ENCODE measurements at regions not wholly inside any gene's neighbourhood (a gene's known extent, or its start where the extent isn't known, plus 50 kb on each side); places are given as distances from the start of the nearest gene placed in this dataset.
"Not testable (repeated sequence)": the region's sequence is repeated elsewhere in the genome, so short reads cannot be mapped to it uniquely, and the experiment has no call there.

- DNase-seq: not testable (repeated sequence)
These were observed 116.1 kb upstream of the GJE1 start for GRCh38 chr6:142016666-142017065.

DNA sequence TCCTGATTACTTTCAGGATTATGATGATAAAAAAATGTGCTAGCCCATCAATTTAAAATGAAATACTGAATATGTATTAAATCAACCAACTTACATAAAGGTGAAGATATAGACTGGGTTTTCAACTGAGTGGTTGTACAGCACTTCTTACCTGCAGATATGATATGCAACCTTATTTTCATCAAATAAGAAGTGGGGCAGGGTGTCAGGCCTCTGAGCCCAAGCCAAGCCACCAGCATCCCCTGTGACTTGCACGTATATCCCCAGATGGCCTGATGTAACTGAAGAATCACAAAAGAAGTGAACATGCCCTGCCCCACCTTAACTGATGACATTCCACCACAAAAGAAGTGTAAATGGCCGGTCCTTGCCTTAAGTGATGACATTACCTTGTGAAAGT is 117.3 kb upstream of the GJE1 start:
- DNase-seq: not testable (repeated sequence)

DNA sequence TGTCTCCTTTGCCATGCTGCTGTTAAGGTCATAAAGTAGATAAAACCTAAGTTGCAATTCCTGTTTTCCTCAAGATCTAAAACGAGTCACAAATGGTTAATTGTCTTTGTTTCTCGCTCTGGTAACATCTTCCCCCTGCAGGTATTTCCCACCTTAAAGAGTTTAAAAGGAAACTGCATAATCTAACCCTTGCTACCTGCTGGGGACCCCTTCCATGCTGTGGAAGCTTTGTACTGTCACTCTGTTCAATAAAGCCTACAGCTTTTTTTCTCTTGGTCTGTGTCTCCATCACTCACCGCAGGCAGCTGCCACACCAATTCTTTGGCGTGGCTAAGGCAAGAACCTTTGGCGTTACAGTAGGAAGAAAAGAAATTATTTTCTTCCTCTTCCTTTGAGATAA is 117.7 kb upstream of the GJE1 start:
- no peak for DNase-seq

- no peak for DNase-seq
These were observed 118.2 kb upstream of the GJE1 start for GRCh38 chr6:142014515-142014914.

DNA sequence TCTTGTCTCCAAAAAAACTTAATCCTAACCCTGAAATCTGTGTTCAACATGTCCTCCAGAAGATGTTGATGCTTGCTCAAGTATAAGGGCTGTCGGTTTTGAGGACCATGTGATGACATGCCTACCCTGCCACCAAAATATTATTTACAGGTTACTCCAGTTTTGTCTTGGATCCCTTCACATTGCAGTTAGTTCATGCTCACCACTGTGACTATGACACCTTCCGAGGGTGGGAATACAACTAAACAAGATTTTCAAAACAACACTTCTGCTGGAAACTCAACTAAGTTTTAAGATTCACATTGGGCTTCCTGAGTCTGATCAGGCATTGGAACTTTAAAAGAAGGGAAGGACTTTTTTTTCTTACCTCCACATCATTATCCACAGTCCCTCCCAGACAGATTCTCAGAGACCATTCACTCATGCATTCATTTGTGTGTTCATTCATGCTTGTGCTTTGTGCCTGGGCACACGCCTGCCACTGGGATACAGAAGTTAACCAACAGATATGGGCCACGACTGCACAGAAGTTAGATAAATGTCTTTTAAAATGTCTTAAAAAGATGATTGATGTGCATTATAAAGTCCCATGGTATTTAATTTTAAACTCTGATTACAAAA is 118.7 kb upstream of the GJE1 start:
- no peak for DNase-seq

- no peak for DNase-seq
These were observed 119.4 kb upstream of the GJE1 start for GRCh38 chr6:142013287-142013686.

DNA sequence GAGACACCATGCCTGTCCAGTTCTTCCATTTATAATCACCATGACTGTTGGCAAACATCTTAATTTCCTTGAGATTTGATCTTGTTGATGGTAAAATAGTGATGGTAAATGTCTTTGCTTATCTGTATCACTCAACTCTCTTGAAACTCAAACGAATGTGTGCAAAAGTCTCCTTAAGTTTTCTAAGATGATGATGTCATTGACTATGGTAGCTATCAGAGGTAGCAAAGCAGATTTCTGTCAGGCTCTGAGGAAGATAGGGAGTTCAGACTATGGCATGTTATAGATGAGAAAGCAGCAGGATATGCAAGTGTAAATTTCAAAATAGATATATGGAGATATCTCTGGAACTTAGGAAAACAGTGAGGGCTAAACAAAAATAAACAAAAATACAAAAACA is 121.0 kb upstream of the GJE1 start:
- no peak for DNase-seq

DNA sequence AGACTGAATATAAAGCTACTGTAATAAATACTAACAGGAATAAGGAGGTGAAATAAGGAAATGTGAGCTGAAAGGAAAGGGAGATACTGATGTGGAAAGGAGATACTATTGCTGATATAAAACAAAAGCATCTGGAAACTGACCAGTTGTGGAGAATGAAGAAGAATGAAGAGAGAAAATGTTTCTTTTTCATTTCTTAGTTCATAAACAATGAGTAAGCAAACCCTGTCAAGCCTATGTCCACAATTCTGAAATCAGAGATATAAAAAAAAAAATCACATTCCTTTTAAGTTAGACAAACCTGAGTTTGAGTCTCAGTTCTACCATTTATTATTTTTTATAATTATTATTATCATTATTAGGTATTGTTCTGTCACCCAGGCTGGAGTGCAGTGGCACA is 121.6 kb upstream of the GJE1 start:
- no peak for DNase-seq

DNA sequence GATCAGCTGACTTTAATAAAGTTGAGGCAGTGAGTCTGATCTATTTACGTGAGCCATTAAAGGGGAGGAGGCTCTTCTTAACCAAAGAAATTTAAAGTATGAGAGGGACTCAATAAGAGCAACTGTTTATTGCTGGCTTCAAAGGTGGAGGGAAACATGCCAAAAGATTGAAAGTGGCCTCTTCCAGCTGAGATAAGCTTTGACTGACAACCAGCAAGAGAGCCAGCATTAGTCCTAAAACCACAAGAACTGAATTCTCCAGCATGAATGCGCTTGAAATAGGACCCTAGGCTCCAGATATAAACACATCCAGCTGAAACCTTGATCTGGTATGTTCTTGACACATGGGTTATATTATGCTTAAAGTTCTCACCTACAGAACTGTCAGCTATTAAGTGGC is 123.1 kb upstream of the GJE1 start:
- DNase-seq: no peak

DNA sequence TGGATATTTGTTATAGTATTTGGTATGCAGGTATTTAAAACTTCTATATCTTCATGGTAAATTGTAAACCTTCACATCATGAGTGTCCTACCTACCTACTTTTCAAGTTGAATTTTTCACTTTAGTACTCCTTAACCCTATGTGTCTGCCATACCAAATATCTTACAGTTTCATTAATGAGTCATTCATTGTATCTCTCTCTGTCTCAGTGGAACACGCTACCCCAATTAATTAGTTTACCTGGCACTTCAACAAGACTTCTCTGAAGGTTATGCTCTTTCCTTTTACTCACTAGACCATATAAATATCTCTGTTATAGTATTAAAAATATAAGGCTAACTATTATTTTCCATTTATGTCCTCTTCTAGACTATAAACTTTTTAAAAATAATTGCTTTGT is 123.9 kb upstream of the GJE1 start:
- DNase-seq: no peak

DNA sequence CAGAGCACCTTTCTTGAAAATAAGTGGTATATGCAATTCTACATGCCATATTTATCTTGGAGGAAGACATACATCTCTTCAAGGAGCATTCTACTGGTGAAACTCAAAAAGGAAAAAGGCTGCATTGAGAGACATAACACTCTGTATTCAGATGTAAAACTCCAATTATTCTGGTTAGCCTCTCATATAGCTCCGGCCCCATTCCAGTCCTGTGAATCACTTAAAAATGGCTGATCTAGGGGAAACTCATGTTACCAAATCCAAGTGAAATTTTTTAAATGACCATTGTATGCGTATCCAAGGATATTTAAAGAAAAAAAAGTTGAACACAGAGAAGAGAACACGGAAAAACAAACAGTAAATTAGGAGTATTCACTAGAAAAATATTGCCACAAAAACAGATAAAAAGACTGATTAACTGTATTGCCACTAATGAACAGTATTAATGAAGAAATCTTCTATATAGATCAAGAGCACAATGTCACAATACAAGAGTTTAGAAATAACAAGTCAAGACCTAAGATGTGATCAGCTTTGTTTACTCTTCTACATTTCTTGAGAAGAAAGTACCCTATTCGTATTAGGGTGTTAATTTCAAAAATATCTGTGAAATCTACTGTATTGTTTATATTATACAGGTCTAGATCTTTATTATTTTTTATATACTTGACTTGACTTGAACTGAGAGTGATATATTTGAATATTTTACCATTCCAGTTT is 124.5 kb upstream of the GJE1 start:
- DNase-seq: no peak

DNA sequence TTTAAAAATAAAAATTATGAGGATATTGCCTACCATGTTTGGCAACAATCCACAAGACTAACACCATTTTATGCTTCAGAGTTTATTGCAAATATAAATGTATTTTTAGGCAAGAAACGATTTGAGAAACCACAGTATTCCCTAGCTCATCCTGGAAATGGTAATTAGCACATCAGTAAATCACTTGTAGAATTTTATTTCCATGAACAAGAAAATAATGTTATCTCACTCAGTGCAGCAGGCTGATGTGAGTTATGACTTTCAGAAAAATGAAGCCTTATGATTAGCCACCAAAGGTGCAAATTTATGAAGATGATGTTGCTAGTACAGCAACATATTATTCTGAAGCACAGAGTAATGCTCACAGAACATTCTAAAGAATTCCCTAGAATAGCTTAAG is 127.7 kb upstream of the GJE1 start:
- DNase-seq: no peak

GRCh38 chr6:142002825-142003405 is 129.8 kb upstream of the GJE1 start:
- no peak for DNase-seq

DNA sequence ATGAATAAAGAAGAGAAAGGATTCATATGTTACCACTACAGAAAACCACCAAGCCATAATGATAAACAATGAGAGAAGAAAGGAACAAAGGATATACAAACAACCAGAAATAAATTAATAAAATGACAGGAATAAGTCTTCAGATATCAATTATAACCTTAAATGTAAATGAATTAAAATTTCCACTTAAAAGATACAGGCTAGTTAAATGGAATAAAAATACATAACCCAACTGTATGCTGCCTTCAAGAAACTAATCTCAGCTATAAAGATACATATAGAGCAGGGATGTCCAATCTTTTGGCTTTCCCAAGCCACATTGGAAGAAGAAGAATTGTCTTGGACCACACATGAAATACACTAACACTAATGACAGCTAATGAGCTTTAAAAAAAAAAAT is 135.9 kb upstream of the GJE1 start:
- DNase-seq: no peak

- DNase-seq: no peak
These were observed 140.6 kb upstream of the GJE1 start for GRCh38 chr6:141992109-141992508.

- no peak for DNase-seq
These were observed 141.9 kb upstream of the GJE1 start for GRCh38 chr6:141990840-141991239.

GRCh38 chr6:141989706-141989959 is 143.1 kb upstream of the GJE1 start:
- DNase-seq: no peak

DNA sequence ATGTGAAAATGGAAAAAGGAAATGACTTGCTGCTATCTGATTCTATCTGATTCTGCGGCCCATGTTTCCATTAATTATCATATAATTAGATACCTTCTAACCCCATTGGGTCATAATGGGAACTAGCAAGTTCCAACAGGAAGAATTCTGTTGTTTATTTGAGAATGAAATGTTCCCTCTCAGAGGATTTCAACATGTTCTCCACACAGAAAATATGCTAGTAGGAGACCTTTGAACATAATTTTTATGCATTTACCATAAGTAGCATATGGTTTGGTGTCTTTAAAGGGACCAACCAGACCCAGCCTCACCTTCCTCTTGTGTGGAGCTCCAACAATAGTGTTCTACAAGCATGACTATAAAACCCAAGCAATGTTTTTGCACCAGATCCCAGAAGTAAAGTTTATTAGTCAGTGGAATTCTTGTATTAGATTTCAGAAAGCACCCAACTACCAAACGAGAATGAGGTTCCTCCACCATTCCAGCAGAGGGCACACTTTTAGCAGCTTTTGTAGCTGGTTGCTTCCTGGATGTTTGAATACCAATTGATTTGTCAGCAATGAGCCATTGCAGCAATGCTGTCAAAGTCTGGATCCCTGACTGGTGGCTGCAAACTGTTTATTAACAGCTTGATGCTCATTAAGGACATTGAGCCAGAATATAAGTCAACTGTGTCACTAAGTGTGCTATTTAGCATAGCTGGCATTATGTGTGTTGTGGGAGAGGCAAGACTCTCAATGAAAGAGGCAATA is 143.6 kb upstream of the GJE1 start:
- DNase-seq: peak; percentile 36

- no peak for DNase-seq
These were observed 144.4 kb upstream of the GJE1 start for GRCh38 chr6:141988327-141988726.

- no peak for DNase-seq
These were observed 146.3 kb upstream of the GJE1 start for GRCh38 chr6:141986457-141986856.

DNA sequence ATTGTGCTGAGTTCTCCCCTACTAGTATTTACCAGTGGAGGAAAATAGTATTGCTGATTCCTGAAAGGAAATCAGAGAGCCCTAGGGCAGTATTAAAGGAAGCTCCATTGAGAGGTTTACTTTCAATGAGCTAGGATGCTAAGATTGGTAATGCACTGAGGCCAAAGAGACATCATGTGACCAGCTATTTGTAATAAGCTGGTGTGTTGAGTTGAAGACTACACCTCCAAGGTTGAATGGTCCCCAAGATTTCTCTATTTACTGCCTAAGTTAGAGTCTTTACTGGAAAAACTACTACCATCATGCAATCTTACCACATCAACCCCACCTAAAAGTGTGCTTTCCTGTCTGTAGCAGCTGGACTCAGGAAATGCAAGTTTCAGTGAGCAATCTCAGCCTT is 151.5 kb upstream of the GJE1 start:
- DNase-seq: no peak

GRCh38 chr6:141977782-141978181 is 154.9 kb upstream of the GJE1 start:
- DNase-seq: no peak

GRCh38 chr6:141976994-141977393 is 155.7 kb upstream of the GJE1 start:
- DNase-seq: no peak

GRCh38 chr6:141969768-141970415 is 162.8 kb upstream of the GJE1 start:
- not testable (repeated sequence) for DNase-seq

All from stimulated activated CD4-positive, alpha-beta T cell treated with anti-CD3 and anti-CD28 coated beads, Interleukin-15, amount 100 ng/mL, for 24 hours (primary cell).